Epidermal melanocyte (primary cell): ENCODE measurements at regions not wholly inside any gene's neighbourhood (a gene's known extent, or its start where the extent isn't known, plus 50 kb on each side); places are given as distances from the start of the nearest gene placed in this dataset.
A peak's percentile ranks its signal among the peaks of the same experiment; 100 is the strongest.
"Not testable (repeated sequence)": the region's sequence is repeated elsewhere in the genome, so short reads cannot be mapped to it uniquely, and the experiment has no call there.

Source experiments
- DNase-seq: peaks from one replicate; pipeline ENCODE4 v3.0.0; 2011; ENCODE audit warnings: low spot score; ENCODE audit not compliant: insufficient read length

DNA sequence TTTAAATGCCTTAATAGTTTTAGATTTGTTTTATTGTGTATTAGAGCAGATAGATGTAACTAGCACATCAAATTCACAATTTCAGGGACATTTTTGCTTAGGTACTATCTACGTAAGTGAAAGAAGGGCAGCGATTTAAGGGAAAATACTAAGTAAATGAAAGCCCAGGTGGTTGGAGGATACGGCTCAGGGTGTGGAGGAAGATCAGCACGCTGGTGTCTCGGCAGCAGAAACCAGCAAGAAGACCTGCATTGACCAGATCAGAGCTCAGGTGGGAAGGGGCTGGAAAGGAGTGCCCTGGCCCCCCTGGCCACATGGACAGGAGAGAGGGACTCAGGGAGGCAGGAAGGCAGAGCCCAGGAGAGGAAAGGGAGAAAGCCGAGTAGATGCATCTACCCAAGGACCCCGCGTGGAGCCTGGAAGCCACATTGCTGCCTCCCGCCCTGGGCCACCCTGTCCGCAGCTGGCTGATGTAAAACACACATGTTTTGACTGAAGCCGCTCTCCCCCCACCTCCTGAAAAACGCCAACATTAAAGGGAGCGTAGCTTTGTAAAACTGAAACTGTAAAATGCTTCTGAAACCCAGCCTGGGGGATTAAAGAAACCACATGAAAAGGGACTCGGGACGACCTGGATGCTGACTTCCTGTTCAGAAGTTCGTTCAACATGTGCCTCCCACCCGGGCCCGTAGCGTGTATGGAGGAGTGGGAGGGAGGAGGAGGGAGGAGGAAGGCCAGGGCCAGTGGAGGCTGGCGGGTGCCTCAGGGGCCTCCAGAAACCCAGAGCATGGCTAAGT, 72.6 kb upstream of the TARDBP start:
- peak; percentile 38 for DNase-seq

DNA sequence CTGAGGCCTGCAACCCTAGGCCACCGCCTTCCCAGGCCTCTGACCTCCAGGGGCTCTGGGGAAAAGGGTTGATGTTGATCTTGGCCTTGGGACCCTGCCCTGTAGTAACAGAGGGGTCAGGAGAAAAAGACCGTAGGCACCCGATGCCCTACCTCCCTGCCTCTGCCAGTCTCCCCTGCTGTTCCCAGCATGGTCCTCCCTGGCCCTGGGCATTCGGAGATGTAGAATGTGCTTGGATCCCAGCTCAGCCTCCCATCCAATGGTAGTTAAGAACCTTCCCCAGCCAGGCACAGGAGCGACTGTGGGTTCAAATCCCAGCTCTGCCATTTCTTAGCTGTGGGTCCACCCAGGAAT, 72.0 kb upstream of the TARDBP start:
- DNase-seq, result no peak

DNA sequence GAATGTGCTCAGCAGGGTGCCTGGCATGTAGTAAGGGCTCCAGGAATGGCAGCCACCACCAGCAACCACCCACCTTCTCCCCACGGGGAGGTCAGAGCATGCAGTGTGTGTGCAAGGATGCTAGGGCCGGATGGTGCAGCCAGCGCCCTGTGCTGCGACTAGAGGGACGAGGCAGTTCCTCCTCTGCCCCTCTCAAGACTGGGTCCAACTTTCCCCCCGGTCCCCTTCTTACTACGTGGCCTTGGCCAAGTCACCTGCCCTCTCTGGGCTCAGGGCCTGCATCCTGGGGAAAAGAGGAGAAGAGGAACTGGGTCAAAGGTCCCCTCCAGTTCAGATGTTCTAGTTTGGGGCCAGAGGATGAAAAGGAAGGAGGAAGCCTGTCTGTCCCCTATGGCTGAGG, 71.6 kb upstream of the TARDBP start:
- DNase-seq, result no peak

DNA sequence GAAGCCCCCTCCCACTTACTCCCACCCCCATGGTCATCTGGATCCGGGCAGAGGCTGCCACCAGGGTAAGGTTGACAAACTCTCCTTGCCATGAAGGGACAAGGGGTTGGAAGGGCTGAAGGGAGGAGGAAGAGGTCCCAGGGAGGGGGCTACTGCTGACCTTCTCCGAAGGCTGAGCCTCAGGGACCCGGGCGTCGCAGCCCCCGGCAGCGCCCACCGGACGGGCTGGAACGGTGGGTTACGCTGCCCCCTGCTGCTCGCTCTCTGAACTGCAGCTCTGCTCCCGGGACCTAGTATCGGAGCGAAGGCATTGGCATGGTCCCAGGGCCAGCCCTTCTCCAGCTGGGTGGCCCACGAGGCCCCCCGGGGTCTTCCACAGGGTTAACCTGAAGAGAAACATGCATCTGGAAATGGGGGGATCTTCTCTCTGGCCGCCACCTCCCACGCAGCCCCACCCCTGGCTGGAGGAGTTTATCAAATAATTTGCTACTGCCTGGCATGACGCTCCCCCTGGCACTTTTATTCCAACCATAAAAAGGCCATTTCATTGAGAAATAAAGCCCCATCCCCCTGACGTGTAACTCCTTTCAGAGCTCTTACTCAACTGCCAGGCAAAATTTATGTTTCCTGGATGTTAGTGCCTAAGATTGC, 70.4 kb upstream of the TARDBP start:
- peak; percentile 65 for DNase-seq

DNA sequence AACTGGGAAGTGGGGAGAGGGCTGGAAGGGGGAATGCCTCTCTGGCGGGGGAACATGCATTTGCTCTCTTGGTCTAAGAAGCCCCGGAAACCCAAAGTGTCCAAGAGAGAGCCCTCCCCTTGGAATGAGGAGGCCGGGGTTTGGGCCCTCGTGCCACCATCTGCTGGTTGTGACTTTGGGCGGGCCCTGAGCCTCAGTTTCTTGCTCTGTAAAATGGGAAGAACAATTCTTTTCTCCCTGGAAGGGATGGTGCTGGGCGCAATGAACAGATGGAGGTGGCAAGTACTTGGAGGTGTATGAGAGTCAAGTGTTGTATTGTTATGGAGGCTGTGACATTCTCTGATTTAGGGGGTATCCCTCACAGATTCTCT, 69.9 kb upstream of the TARDBP start:
- DNase-seq, result no peak

DNA sequence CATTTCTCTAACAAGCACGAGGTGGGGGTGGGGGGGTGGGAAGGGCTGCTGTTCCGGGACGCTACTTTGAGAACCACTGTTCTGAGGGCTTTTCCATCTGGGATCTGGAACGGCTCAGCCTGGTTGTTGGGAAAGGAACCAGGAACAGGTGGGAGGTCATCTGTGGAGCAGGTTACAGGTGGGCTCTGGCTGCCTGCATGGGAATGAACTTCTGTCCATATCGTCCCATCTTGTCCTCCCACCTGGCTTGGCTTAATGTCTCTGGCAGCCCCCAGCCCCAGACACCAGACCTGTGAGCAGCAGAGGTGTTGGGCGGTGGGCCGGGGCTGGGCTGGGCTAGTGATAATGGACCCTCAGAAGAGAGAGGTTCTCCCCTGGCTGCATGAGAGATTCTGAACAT, 69.4 kb upstream of the TARDBP start:
- DNase-seq, result no peak

DNA sequence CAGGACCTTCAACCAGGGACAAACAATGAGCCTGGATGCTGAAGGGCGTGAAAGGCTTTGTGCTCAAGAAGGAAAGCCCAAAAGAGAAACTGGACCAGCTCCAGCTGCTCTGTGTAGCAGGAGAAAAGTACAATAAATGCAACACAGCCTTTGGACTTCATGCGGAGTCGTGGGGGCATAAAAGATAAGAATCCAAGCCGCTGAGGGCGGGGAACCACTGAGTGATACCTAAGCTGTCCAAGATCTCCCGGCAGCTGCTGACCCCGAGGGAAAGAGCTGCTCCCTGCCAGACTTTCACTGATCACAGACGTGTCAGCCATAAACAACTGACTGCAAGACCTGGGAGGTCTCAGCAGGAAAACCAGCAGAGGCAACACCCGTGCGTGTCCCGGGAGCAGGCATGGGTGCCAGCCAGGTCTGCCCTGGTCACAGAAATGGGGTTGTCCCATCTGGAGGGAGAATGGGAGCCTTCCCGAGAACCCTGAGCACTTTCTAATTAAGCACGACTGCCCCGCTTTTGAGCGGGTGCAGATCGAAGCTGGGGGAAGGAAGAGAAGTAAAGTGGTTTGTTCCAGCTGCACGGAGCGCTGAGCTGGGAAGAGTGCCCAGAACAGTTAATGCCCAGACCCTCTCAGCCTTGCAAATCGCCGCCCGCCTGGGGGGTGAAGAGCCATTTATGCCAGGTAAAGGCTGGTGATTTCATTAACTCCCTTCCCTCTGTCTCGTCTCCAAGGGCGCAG, 68.3 kb upstream of the TARDBP start:
- no peak for DNase-seq

DNA sequence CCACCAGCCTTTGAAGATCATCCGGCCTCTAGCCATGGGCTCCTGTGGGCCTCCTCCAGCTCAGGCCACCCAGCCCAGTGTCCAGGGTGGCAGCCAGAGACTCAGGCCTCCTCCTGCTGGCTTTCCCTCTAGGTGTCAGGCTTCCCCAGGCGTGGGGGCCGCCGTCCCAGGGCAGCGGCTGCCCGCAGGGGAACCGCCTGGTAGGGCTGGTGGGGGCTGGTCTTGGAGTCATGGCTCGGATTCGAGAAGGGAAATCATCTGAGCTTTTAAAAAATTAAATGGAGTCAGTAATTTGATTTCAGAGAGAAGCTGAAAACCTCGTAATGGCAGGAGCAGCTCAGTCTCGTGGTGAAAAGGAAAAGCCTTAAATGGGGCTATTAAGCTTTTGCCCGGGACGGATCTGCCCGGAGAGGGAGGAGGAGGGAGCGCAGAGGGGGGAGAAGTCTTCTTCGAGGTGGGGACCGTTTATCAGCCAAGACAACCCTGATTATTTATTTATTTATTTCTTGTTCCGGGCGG, 66.4 kb upstream of the TARDBP start:
- no peak for DNase-seq

DNA sequence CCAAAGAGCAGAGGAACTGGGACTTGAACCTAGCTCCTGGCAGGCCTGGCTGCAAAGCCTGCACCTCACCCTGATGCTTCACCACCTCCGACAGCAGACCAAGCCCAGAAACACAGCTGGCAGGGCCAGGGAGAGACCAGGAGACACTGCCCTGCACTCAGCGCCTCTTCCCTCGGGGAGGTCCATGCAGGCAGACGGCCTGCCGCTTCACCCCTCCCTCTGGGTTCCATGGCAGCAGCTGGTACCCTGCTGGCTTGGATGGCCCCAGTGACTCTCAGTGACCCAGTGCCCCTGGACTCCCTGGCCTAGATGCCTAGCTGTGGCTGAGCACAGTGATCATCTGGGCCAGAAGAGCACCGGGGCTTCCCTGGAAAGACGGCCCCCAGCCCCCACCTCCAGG, 65.3 kb upstream of the TARDBP start:
- DNase-seq, result no peak

DNA sequence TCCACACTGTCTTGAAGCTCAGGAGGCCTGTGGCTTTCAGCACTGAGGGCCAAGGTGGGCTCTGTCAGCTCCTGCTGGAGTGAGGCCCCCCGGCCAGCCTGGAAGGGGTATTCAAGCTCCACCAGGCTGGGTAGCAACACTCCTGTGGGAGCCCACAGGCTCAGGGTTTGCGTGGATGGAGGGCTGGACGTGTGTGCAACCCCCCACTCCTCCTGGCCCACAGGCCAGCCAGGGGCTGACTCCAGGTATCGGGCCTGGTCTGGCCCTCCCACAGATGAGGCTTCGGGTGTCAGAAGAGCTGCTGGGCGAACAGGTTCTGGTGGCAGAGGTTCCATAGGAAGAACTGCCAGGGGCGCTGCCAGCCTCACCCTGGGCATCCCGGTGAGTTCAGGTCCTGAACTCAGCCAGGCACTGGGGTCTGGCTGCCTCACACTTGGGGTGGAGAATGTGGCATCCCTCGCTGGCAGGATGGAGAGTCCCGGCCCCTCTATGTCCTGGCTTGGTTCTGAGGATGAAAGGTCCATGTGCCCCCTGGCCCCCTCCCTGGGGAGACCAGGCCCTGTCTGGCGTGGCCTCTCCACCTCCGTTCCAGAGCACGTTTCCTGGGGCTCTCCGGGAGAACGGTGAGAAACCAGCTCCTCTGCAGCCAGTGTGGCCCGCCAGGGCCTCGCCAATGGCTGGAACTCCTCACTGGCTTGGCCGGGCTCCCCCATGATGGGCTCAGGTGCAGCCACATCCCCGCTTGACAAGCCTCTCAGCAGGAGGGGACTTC, 64.6 kb upstream of the TARDBP start:
- no peak for DNase-seq

DNA sequence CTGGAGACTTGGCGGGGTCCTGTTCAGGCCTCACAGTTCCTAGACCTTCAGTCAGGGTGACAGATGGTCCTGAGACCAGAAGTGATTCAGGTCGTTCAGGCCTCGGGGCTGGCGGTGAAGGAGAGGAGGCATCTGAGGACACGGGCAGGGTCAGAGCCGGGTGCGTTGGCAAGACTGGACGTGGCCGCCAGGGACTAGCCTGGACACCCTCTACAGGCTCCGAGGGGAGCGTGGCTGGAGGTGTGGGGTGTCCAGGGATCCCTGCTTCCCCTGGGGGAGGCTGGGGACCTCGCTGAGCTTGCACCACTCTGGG, 64.0 kb upstream of the TARDBP start:
- no peak for DNase-seq

DNA sequence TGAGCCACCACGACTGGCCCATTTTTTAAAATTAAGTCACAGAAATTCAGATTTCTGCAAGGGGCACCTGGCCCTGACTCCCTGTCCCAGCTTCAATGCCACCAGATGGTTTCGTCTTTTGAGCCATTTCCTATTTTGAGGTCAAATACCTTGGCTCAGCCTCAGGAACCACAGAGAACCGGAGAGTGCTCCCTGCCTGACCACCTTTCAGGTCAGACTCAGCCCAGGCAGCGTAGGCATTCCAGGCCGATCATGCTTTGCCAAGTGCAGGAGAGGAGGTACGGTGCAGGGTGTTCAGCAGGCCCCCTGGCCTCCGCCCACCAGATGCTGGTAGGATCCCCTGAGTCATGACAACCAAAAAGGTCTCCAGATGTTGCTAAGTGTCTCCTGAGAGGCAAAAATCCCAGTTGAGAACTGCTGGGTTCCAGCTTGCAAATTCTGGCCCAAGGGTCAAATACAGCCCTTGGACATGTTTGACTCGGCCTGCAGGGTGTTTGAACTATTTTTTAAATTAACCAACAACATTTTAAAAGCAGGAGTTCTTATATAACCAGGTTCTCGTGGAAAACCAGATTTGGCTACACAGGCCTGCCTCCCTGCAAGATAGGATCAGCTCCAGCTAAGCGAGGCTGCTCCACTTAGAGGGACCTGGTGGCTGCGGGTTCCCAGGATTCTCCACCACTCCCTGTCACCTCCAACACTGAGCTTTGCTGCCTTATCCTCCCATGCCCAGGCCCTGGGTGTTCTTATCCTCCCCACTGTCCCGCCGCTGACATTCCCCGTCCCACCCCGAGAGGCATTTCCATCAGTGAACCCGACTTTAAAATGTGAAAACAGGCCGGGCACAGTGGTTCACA, 61.9 kb upstream of the TARDBP start:
- no peak for DNase-seq

DNA sequence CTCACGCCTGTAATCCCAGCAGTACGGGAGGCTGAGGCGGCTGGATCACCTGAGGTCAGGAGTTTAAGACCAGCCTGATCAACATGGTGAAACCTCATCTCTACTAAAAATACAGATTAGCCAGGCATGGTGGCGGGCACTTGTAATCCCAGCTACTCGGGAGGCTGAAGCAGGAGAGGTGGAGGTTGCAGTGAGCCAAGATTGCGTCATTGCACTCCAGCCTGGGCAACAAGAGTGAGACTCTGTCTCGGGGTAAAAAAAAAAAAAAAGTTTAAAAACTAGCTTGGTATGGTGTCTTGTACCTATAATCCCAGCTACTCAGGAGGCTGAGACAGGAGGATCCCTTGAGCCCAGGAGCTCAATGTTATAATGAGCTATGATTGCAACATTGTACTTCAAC, 61.2 kb upstream of the TARDBP start:
- not testable (repeated sequence) for DNase-seq

DNA sequence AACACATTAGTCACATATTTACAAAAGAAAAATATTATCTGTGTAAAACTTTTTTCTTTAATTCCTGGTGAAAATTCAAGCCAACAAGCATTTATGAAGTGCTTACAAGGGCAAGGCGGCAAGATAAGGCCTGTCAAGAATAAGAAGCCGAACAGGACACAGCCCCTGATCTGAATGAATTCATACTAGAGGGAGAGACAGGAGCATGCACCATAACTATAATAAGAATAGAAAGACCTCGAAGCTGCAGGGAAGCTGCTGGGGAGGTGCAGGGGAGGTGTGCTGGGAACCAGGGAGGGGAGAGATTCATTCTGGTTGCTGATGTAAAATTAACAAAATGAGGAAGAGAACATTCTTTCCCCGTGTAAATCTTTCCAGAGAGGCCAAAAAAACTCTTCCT, 60.5 kb upstream of the TARDBP start:
- no peak for DNase-seq

DNA sequence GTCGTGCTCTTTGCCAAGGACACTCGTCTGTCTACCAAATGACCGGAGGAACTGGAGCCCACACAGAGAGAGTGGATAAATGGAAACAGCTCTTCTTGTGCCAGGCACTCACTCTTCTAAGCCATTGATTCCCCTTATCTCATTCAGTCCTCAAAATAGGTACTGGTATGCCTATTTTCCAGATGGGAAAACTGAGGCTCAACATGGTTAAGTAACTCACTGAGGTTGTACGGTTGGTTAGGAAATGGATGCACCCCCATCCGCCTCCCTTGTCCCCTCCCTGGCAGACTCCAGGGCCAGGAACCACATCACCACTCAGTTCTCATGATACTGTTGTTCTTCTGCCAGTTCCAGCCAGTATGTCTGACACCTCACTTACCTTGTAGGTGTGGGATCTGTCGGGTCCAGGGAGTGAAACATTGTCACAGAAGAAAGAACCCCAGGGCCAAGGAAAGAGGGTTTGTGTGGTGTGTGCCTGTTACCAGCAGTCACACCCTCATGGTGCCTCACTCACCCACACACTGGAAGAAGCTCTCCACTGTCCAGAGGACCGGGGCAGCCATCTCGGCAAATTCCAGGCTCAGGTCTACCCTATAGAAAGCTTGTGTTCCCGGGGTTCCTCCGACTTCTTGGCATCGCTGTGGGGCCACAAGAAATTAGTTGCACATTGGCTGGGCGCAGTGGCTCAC, 58.8 kb upstream of the TARDBP start:
- DNase-seq, result no peak

DNA sequence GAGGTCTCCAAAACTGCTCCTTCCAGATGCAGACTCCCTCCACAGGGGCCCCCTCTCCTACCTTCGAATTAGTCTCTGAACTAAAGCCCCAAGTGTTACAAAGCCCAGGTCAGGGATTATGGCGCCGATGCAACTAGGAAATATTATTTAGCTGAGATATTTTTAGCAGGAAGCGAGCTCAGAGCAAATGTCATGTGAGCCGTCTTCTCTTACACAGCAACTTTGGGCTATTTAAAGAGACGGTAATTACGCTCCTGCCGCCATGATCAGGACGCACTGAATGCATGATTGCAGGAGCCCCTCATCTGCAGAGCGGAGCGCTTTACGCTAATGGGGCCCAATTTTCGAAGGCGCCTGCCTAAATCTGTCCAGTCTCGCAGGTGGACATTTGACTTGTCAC, 55.3 kb upstream of the TARDBP start:
- no peak for DNase-seq

DNA sequence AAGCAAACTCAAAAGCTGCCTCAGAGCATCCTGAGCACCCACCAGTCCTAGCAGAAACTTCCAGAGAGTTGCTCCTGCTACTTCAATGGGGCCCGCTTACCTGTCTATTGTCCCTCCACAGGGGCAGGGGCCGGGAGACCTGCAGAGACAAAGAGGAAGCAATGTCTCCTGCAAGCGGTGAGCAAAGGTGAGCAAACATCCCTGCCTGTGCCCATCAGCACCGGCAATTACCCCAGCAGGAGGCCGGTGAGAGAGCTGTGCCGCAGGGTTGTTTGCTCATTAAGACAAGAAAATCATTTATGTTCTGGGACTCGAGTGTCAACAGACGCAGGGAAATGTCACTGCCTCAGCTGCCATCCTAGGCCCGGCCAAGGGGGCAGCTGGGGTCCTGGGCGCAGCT, 53.8 kb upstream of the TARDBP start:
- DNase-seq, result no peak

DNA sequence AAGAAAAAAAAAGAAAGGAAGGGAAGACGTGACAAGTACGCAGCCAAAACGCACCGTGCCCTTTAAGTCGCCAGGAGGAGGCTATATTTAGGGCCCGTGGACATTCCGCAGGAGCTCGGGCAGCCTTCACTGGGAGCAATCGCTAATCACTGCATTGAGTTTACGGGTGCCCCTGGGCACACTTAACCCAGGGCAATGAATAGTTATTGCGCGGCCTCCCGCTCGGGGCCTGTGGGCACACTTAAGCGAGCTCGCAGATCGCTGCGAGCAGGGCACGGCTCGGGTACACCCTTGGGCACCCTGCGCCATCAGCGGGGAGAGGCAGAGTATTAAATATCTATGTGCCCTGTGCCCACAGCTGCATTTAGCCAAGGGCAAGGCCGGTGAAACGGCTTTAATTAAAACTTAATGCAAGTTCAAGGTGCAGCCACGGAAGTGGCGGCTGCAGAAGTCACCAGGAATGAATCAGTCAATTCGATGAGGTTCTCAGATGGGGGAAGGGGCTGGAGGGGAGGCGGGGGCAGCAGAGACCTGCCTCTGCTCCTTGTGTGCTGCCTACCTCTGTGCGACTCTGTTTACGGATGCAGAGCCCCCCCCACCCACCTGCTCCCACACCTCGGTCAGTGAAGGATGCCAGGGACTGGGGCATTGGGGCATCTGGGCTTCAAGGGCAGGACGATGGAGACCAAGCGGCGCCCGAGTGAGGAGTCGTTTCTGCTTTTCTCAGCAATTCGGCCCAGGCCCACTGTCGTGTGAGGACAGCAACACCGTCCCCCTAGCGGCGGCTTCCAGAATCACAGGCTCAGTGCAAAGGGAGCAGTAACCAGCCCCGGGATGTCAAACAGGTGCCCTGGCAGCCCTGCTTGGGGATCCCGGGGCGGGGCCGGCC, 51.8 kb upstream of the TARDBP start:
- DNase-seq, result peak; percentile 83

DNA sequence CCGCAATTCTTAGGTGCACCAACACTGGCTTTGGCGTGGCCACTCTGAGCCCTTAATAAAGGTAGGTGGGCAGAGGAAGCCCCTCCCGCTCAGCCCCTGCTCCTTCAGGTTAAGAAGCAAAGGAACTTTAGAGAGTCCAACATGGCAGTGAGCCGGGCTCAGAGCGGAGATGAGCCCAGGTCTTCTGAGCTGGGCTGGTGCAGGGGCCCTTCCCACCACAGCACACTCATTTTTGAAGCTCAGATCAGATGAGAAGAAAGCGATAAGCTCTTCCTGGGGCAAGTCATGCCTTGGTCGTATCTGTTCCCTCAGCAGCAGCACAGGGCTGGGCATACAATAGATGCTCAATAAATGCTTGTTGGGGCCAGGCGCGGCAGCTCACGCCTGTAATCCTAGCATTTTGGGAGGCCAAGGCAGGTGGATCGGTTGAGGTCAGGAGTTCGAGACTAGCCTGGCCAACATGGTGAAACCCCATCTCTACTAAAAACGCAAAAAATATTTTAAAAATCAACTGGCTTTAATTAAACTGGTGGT, 51.1 kb upstream of the TARDBP start:
- DNase-seq, result no peak
